Left colon (tissue), 2 donors: ENCODE measurements at regions not wholly inside any gene's neighbourhood (a gene's known extent, or its start where the extent isn't known, plus 50 kb on each side); places are given as distances from the start of the nearest gene placed in this dataset.

Experiments used
- ATAC-seq: fragments of 200-7000 bp; cut with Tn5 transposase; one replicate; pipeline ENCODE4 v1.9.1; 2020; ENCODE audit warnings: mild to moderate bottlenecking, moderate library complexity
- DNase-seq, 2 donors: peaks; one replicate each; pipeline ENCODE4 v3.0.0-alpha.2; 2020
- intact Hi-C, 2 donors: fragments of 100-400 bp; cut with DNase I in 1 of 2; cut with micrococcal nuclease in 1 of 2; formaldehyde crosslinking; loops; one replicate each; pipeline versions ENCODE4 v1.11.2 to v1.14.0; 2022; cut with DNase I, micrococcal nuclease
- donor health status: DM: no; HTN: no; CAD: no.
- donor health status: DM: yes; HTN: yes; CAD: no.

- DNase-seq (no peak), ATAC-seq (no peak)
- intact Hi-C loops: no loop called here
Observed at GRCh38 chr10:128471151-128471550, 344.9 kb upstream of the MKI67 start.

DNA sequence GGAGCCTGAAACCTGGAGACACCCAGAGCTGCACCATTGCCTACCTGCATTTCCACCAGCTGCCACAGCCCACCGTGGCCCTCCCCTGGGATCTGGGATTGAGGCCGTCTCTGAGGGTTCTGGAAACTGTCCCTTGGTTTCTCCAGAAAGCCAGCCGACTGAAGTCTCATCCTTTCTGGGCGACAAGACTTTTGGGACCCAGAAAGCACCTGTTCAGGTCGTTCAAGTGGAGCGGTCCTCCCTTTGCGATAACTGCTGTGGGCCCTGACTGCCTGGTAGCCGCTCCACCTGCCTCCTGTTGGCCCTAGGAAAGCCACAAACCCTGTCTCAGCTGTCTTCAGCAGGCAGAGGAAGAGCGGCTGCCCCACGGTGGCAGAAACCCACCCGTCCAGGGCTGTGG lies 346.0 kb upstream of the MKI67 start:
- no peak for ATAC-seq
- intact Hi-C loops: no loop called here
- DNase-seq: no peak

GRCh38 chr10:128473396-128473795 lies 347.2 kb upstream of the MKI67 start:
- intact Hi-C loops: no loop called here
- ATAC-seq (no peak), DNase-seq (no peak)

DNA sequence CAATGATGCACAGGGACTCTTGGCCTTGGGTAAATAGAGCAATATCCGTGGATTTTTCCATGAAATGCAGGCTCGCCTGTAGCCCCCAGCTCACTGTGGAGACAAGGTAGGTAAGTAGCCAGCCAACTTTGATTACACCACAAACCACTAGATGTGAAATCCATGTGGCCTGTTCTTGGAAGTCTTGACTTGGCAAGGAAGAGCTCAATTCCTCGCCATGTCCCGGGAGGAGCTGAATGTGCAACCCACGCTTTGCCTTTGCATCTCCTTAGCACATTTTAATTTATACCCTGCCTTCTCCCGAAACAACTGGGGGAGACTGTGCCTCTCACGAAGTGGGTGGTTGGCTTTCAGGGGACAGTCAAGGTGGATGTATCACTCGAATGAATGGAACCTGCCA lies 347.7 kb upstream of the MKI67 start:
- intact Hi-C loops: no loop called here
- no peak for DNase-seq
- no peak for ATAC-seq

- DNase-seq (no peak), ATAC-seq (no peak)
- intact Hi-C loops: no loop called here
Observed at GRCh38 chr10:128474571-128474970, 348.3 kb upstream of the MKI67 start.

DNA sequence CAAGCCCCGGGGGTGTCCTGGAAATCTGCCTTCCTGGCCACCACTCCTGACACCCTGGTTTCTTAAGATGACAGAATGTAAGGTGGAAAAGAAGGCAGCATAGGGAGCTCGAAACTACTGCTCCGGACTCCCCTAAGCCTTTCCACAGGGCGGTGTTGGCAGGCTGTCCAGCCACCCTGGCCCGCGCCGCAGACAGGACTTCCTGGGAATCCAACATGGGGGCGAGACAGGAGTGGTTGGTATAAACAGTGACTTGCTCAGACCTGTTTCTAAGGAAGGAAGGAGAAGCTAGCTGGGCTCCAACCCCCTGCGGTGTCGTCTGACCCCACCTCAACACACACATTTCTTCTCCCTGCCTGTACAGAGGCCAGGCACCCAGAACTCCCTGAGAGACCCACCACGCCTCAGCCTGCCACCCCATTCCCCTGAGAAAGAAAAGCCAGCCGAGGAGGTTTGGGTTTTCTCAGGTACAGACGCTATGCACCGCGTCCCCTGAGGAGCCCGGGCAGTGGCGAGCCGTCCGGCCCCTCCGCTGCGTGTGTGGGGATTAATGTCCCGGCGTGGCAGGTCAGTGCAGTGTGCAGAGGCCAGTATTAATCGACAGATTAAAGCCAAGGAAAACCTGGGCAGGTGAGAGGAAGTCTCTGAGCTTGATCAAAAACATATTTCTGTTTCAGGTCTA lies 349.6 kb upstream of the MKI67 start:
- DNase-seq (no peak), ATAC-seq (no peak)
- intact Hi-C loops: no loop called here

DNA sequence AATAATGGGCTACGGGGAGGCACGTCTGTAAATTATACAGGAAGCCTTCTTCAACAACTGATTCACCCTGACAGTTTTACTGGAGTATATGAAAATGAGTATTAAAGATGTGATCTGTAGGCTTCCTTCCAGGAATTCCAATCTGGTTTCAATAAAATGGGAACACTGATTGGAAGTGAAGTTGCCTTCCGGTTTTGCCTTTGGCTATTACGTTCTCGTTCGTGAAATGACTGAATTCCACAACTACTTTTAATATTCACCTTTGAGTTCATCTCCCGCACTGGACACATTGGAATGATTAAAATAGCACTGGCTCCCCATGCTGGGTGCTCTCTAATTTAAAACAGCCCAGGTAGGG lies 350.1 kb upstream of the MKI67 start:
- ATAC-seq: no peak

DNA sequence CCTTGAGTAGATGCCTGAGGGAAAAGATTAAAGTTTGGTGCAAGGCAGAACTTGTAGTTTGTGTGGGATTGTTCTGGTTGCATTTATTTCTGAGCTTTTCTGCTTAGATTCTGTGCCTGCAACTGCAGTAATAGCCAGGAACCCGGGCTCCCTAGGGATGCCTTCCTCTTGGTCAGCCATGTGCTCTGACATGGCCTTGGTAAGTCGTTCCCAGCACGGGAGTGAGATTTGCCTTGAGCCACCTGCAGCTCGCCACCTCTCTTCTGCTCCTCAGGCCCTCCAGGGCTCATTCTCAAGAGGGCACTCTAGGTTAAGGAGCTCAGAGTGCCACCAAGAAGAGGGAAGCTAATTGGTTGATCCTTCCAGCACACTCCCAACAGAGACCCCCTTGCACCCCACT lies 350.6 kb upstream of the MKI67 start:
- intact Hi-C loops: no loop called here

More for the DNA sequence above, 350.1 kb upstream of the MKI67 start:
- intact Hi-C loops: no loop called here
- no peak for DNase-seq

DNA sequence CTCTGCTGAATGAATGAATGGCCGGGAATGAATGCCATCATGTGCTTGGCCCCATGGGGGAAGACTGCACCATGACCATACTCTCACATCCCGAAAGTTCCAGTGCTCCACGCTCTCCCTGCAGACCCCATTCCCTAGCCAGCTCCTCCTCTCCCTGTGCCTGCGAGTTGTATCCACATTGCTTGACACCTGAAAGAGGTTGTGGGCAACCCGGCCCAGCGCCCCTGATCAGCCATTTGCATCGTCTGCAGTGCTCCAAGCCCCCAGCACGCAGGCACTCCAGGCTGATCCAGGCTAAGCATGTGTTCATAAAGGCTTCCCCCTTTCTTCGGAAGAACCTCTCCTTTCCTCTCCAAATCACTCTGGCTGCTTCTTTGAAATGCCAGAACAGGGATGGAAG lies 354.4 kb upstream of the MKI67 start:
- ATAC-seq (no peak), DNase-seq (no peak)
- intact Hi-C loops: no loop called here

More for the DNA sequence above, 350.6 kb upstream of the MKI67 start:
- no peak for DNase-seq
- no peak for ATAC-seq

DNA sequence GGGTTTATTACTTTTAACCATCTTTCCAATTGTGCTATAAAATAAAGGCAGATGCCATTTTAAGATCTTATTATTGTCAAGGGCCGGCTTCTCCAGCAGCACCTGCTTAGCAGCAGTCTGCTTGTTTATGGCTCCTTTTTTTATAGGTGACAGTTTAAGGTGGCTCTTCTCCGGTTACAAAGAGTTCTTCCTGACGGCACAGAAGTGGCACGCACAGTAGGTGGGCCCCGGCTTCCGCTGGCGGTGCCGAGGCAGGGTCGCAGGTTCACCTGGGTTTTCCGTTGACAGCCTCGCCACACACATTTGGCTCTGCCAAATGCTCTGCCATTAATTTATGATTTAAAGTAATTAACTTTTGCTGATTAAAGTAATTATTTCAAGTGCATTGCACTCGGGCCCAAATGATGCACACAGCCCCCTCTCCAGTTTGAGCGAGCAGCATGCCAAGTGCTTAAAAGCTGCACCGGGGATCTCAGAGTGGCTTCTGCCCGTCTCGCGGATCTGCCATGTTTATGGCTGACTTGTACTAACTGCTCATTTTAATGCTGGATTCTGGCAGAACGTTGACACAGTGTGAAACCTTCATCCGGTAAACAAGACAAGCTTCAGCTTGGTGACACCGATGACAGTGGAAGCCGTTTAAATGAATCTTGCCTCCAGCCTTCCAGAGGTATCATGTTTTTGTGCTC lies 355.1 kb upstream of the MKI67 start:
- DNase-seq: no peak
- intact Hi-C loops: no loop called here
- no peak for ATAC-seq

GRCh38 chr10:128482052-128482451 lies 355.8 kb upstream of the MKI67 start:
- intact Hi-C loops: no loop called here
- DNase-seq: no peak
- no peak for ATAC-seq

- intact Hi-C loops: no loop called here
- DNase-seq (no peak), ATAC-seq (no peak)
Observed at GRCh38 chr10:128483216-128483615, 357.0 kb upstream of the MKI67 start.

DNA sequence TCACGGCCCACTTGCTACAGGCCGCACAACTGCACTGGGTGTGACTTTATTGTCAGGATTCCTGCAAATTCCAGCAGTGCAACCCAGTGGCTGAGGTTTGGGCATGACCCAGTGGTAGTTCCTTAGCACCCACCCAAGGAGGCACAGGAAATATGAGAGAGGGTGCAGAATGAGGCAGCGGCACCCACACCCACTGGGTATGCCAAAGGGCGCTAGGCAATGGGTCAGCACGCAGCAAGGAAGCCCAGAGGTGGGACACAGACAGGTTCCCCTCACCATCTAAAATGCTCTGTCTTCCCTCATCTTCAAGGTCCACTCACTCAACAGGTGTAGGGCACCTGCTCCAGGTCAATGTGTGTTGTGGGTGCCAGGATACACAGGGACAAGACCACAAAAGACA lies 357.8 kb upstream of the MKI67 start:
- intact Hi-C loops: no loop called here
- DNase-seq: no peak
- no peak for ATAC-seq

GRCh38 chr10:128485701-128486235 lies 359.5 kb upstream of the MKI67 start:
- intact Hi-C loops: no loop called here
- DNase-seq: no peak
- no peak for ATAC-seq

DNA sequence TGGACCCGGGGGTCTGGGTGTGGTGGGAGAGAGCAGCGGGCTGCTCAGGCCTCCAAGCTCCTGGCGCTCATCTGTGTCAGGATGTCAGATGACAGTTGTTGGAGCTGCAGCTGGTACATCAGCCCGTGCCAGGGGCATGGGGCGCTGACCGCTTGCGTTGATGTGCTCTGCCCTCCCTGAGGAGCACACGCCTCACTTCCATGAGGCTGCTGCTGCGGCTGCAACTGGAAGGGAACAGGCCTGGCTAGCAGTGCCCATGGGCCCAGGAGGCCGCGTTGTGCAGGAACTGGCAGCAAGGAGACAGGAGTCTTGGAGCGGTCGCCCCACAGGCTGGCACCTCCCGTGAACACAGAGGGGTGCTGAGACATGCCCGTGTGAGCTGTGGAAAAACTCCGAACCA lies 361.3 kb upstream of the MKI67 start:
- intact Hi-C loops: no loop called here
- no peak for DNase-seq
- no peak for ATAC-seq

DNA sequence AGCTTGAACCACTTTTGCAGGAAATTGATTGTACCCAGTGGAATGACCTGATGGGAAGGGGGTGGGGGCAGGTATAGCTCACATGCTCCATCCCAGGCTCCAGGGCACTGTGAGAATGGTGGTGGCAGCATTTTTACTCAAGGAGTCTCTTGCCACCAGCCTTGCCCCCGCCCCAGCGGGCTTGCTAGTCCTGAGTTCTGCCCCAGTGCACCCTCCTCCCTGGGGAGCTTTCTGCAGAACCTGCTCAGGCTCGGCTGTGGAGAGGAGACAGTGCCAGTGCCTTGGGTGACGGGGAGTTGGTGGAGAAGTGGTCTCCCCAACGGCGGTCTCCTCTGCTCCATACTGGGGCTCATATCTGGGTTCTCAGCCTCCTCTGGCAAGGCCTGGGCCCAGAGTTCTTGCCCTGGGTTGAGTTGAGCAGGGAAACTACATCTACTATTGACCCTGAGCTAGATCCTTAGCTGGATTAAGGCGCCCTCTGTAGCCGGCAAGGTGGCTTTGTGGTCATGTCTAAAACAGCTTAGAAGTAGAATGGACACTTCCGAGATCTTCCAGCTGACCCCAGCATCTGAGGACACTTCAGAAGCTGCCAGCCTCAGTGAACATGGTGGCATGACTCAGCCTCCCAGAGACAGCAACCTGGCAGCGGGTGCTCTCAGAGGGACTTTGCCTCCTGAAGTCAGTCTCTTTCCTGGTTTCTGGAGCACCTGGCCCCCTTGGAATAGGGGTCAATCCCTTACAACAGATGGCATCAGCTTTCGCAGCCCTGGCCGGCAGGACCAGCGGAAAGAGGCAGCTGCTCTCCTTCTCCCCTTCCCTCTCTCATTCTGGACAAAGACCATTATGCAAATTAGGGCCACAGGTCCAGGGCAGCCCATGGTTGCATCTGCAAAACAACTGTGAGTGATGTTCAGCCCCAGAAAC lies 363.4 kb upstream of the MKI67 start:
- DNase-seq: no peak
- intact Hi-C loops: no loop called here
- ATAC-seq: no peak

GRCh38 chr10:128491686-128492085 lies 365.5 kb upstream of the MKI67 start:
- DNase-seq: no peak
- intact Hi-C loops: no loop called here
- ATAC-seq: no peak

DNA sequence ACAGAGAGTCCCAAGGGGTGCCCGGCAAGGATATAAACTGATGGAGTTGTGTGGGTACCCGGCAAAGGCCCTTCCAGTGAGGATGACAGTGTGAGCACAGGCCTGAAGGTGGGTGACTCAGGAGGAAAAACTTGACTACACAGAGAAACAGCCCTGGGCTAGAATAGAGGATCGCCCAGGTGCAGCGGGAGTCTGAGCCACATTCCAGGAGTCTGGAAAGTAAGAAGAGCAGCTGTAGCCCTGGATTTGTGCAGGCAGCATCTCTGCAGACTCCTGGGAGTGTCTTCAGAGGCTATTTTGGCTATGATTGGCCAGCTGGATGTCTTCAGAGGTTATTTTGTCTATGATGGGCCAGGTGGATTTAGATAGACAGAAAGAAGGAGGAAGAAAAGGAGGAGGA lies 367.6 kb upstream of the MKI67 start:
- intact Hi-C loops: no loop called here
- no peak for DNase-seq
- ATAC-seq: no peak

GRCh38 chr10:128494665-128495064 lies 368.4 kb upstream of the MKI67 start:
- ATAC-seq (no peak), DNase-seq (no peak)
- intact Hi-C loops: no loop called here
